SK-N-DZ (cell line): ENCODE measurements at regions not wholly inside any gene's neighbourhood (a gene's known extent, or its start where the extent isn't known, plus 50 kb on each side); places are given as distances from the start of the nearest gene placed in this dataset.

ENCODE experiments used
- DNase-seq: peaks from one replicate; pipeline ENCODE4 v3.0.0-alpha.2; 2015; ENCODE audit warnings: low spot score

DNA sequence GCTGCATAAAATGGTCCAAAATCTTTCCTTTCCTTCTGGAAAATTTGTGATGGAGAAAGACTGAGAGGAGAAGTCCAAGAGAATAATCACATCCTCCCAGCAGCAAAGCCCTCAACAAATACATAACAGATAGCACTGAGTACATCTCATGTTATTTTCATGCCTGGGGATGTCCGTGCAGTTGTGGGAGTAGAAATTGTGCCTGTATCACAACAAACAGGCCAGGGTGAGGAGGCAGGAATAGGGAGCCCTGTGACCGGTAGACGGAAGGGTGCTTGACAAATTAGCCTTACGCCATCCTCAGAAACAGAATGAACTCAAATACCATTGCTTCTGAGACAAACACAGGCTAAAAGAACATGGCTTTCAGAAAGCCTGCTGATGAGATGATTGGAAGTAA lies 333.2 kb upstream of the UMPS start:
- DNase-seq: no peak

DNA sequence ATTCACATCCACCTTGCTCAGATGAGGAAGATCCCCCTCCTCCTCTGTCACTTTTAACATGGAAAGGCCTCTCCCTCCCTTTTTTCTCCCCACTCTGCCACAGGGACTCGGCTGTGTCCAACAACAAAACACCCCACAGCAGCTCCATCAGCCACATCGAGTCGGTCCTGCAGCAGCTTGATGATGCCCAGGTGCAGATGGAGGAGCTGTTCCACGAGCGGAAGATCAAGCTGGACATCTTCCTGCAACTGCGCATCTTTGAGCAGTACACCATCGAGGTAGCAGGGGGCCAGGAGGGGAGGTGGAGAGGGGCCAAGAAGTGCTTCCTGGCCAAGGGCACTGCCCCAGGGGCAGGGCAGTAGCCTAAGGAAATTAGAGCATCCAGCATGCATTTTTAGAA lies 331.7 kb upstream of the UMPS start:
- no peak for DNase-seq

DNA sequence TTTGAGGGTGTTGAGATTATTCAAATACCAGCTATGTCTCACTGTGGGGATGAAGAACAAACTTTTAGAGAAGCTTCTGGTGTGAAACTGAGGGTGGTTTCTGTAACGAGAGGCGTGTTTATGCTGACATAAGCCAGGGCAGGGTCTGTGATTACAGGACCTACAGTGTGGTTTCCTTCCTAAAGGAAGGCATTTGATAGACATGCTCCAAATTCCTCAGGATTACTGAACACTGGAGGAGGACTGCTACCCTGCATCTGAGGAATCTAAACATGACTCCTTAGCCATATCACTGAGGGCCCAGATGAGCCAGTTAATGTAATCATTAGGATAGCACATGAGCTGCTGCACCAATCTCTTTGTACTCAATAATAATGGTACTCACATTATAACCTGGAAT lies 328.4 kb upstream of the UMPS start:
- DNase-seq: no peak

DNA sequence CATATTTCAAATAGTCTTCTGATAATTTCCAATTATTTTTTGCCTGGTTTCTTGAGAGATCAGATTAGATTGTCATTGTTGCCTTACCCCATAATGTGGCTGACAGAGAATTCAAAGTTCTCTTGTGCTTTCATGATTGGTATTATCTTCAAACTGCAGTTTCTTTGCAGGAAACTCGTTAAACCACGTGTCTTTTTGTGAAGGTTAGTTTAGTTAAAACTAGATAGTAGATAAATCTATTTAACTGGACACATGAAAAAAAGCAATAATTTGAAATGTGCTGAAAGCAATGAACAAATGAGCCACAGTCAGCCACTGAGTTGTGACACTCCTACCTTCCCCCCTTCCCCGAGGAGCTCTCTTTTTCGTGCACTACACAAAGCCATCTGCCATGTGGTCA lies 327.5 kb upstream of the UMPS start:
- DNase-seq: no peak

DNA sequence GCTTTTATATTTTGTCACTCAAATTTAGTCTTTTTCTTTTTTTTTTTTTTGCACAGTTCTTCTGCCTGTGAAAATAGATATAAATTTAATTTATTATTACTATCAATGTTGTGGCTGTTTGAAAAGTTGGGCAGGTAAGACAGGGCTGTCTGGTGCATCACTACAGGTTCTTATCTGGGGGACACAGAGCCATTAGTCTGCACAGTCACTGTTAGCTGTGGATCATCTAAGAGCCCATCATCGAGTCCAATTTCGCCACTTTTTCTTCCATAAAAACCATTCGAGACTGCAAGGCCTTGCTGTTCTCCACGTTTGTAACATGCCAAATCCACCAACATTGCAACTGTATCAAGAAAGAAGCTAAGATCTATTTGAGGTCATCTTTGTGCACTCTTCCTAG lies 325.6 kb upstream of the UMPS start:
- no peak for DNase-seq

DNA sequence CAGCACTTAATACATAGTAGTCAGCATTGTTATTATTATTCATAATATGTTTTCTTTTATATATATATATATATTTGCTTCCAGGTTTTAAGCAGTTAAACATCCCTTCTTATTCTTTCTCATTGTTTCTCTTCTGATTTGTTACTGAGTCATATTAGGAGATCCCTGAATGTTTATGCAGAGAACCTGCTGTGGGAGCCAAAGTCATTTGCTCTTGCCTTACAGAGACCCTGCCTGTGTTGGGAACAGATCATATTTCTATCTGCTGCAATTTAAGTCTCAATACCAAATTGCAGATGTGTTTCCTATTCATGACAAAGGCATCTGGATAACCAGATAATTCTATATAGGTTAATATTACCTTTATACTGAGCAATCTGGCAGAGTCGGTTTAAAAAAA lies 323.0 kb upstream of the UMPS start:
- no peak for DNase-seq

DNA sequence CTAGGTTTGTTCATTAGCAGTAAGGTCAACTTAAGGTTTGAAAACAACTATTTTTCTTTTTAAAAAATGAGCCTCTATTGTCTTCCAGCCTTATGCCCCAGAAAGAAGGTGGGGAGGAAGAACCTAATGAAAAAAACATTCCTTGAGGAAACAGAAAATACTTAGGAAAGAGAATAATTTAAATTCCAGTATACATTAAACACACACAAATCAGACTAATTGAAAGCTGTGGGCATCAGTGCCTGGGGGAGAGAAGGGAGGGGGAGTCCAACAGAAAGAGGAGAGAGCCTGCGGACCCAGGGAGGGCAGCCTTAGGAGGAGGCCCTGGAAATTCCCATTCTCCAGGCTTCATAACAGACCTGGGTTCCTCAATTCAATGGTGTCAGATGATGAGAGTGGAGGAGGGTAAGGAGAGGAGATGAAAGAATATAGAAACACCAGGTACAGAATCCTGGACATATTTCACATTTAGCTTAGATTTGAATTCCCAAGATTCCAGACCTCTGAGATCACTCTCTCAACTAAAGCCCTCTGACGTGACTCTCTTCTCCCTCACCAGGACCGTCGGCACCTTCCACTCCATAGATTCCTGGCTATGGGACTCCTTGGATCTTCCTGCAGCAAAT lies 320.5 kb upstream of the UMPS start:
- no peak for DNase-seq

DNA sequence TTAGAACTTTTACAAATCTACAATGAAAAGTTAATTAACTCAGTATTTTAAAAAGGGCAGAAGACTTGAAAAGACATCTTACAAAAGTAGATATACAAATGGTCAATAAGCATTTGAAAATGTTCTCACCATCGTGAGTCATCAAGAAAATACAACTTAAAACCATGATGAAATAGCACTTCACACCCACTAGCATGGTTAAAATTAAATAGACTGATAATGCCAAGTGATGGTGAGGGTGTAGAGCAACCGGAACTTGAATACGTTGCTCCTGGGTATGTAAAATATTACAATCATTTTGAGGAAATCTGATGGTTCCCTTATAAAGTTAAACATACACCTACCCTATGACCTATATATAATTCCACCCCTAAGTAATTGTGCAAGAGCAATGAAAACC lies 319.8 kb upstream of the UMPS start:
- DNase-seq: no peak

DNA sequence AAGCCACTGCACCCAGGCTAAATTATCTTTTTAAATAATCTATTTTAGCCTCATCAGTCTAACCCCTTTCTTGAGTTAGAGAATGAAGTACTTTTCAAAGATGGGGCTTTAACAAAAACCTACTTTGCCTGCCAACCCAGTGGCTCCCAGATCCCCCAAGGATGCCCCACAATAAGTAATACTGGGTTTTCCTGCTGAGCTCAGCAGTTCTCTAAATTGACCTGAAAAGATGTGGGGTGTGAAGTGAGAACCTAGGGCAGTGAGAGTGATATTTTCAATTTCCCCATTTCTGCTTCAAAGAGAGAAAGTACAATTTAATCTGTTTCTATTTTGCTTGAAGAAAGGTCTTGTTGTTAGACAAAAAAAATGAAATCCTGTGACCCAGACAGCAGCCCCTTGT lies 318.5 kb upstream of the UMPS start:
- no peak for DNase-seq

DNA sequence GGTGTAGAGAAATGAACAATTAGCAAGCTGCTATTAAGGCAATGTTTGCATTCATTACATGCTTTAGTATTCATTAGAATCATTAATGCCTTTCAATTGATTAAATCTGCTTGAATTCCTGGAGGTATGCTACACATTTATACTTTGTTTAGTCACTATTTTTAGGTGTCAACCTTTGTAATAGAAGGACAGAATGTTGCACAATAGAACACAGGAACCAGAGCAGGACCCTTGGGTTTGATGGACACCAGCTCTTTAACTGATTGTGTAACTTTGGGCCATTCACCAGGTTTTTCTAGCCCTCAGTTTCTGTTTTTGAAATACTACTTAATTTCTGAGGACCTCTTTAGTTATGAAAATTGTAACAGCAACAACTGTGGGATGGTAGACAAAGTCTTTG lies 317.6 kb upstream of the UMPS start:
- DNase-seq: no peak

DNA sequence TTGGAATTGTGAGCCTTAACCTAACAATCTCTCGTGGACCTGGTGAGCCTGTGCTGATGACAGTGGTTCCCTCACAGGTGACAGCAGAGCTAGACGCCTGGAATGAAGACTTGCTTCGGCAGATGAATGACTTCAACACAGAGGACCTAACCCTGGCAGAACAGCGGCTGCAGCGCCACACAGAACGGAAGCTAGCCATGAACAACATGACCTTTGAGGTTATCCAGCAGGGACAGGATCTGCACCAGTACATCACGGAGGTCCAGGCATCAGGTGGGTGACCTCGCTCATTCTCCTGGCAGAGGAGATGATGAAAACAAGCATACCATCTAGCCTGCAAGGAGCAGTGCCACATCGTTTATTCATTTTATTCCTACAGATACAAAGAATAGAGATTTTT lies 316.9 kb upstream of the UMPS start:
- DNase-seq: no peak

DNA sequence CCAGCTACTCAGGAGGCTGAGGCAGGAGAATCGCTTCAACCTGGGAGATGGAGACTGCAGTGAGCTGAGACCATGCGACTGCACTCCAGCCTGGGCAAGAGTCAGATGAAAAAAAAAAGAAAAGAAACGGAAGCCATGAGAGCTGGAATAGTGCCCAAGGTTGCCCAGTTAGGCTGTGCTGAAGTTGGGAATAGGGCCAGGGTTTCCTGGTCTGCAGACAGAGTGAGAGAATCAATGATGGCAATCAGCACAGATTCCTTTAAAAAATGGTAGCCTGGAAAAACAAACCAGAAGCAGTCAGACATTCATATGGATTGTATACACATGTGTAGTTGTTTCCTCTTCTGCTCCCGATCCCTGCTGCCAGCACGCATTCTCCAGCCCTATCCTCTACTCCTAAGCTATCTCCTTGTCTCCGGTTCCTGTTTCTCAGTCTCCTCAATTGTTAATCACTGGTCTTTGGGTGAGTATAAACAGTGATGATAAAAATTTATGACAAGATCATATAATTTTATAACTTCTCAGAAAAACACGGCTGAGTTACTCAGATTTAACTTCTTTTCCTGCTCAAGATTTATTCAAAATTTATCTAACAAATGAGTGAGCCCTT lies 316.2 kb upstream of the UMPS start:
- no peak for DNase-seq

DNA sequence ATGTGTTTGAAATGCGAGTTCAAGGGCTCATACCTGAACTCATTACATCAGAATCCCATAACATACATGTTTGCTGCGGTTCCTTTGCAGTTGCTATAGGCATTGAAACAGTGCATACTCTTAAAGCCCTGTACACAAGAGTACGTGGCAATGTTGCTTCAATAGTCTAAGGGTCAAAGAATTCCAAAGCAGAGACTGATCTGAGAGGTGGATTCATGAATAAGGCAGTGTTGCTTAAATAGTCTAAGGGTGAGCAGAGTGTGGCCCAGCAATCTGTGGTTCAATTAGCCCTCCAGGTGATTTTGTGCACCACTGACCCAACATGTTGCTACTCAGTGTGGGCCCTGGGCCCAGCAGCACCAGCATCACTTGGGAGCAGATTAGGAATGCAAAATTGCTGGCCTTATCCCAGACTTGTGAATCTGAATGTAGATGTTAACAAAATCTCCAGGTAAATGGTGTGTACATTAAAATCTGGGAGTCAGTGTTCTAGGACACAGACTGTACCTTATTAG lies 314.7 kb upstream of the UMPS start:
- no peak for DNase-seq

DNA sequence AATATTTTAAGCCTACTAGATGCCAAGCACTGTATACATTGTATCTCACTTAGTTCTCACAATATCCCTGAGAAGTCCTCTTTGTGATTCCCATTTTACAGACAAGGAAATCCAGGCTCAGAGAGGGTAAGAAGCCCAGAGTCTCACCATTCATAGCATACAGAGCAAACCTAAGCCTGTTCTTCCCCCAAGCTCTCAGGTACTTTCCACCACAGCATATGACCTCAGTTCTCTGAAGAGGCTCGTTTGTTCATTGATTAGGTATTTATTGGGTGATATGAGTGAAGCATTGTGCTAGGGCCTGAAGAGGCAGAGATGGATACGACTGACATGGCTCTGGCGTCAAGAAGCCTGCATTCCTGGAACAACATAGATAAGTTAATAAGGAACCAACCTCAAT lies 310.9 kb upstream of the UMPS start:
- no peak for DNase-seq

DNA sequence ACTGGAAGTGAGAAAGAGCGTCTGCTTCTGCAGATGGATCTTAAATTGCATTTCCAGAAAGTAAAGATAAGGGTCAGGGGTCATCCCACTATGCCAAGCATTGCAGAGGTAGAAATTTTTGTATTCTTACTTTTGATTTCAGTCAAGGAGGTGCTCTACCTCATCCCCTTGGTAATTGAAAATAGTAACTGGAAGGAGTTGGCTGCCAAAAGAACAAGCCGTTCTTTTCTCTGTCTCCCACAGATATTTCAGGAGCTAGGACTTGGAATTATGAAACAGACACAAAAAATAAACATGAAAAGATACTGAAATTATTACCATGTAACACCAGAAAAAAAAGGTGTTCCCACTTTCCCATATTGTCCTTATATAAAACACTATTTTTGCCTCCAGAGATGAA lies 309.9 kb upstream of the UMPS start:
- DNase-seq: no peak

DNA sequence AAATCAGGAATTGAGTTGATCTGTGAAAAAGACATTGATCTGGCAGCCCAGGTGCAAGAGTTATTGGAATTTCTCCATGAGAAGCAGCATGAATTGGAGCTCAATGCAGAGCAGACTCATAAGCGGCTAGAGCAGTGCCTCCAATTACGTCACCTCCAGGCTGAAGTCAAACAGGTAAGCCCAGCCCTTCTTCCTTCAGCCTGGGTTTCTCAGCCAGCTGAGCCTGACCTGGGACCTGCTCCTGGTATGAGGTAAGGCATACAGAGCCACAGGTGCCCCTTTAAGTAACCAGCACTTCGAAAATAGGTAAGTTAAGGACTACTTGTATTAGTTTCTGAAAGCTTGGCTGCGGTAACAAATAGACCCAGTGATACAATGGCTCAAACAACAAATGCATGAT lies 307.4 kb upstream of the UMPS start:
- no peak for DNase-seq

DNA sequence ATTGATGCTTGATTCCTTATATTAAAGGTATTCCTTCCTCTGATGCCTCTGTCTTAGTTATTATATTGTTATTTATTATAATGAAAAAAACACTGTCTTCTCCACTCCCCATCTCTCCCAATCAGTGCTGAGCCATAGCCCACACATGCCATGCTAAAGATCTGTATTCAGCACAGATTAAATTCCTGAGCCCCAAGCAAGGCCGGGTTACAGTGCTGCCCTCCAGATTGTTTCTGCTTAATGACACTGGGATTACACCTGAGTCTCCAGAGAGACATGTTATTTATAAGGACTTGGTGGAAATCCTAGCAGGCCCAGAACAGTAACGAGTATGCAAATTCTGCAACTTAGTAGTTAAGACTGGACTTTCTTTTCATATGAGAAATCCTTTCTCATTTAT lies 305.9 kb upstream of the UMPS start:
- no peak for DNase-seq

DNA sequence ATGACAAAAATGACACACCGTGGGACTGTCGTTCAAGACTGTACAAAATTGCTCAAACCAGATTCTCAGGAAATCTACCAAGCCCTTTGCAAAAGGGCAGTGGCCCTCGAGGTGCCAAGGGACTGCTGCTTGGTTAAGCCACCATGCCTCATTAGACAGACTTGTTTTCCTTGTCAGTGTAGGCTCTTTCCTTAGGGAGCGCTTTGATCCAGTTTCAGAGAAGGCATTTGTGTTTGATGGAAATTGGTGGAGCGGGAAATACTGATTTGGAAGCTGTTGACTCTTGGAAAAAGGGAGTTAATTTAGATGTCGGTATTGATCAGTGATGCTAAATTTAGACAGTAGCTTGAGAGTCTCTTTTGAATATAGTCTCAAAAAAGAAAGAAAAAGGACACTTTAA lies 304.3 kb upstream of the UMPS start:
- no peak for DNase-seq

DNA sequence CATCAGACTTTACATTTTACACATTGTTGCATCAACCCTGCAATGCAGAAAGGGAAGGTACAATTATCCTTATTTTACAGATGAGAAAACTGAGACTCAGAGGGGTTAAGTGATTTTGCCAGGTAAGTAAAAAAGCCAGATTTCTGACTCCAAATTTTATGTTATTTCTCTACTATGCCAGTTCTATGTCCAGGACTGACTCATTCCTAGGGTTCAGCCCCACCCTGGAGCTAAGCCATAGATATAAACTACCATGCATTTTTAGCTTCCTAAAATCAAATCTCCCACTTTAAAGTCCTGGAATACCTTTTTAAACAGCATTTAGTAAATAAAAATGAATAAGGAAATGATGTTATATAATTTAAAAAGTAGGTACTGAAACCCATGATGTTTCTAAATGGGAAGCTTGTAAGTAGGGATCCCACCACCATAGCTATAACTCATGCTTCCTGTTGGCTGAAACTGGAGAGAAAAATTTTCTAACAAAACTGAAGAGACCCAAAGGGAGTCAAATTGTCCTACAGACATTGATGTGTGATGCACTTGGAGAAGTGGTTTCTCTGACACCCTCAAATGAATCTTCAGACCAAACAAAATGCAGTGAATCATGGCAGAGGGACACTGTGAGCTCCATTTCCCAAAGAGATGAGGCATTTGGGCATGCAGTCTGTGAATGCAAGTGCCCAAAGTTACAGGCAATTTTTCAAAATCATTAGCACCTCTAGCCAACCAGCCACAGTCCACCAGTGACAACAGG lies 301.7 kb upstream of the UMPS start:
- DNase-seq: no peak

DNA sequence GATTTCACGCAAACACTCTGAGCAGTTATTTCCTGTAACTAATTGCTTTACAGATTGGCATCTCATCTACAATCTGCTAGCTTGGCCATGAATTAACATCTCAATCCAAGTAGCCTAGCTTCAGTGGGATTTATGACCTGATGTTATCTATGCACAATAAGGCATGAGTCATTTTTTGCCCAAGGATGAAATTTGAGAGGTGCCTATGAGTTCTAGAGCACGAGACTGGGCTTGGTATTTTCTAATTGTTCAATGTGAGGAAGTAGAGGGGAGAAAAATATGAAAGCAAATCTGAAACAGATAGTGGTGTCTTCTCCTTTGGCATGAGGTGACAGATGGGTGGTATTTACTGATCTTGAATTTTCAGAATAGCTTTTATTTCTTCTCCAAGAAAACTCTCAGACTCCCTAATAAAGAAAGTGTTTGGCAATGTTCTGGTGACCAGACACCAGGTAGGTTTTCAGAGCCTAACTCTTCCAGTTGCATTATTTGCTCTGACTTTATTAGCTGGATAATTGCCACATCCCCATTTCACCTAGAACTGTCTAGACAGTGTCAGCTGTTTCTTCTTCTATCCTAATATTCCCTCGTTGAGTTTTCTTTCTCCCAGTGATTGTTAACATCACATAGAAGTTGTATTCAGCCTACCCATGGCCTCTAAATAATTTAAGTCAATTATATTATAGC lies 301.0 kb upstream of the UMPS start:
- DNase-seq: peak; percentile 23

DNA sequence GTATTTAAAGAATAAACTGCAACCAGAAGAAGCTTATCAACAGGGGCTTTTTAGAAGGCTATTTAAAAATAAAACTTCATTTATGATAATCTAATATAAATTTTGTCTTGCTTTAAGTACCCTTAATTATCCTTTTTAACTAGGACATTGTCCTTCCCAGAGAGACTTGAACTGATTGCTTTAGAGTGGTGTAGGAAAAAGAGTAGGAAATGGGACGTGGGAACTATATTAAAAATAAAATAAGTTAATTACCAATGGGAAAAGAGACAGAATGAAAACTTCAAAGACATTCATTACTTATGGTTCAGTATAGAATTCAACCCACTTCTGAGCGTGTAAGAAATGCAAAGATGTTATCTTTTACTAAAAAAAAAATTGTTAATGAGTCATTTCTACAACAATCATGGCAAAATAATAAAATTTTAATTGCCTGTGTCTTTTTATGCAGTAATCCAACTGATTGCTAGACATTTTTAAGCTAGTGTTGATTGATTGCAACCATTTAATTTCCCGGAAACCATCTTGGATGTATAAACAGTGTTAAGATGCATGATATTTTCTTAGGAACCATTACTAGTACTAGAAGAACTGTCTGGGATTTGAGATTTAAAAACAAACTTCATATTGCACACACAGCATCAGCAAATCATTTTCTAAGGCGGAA lies 298.8 kb upstream of the UMPS start:
- DNase-seq: no peak

DNA sequence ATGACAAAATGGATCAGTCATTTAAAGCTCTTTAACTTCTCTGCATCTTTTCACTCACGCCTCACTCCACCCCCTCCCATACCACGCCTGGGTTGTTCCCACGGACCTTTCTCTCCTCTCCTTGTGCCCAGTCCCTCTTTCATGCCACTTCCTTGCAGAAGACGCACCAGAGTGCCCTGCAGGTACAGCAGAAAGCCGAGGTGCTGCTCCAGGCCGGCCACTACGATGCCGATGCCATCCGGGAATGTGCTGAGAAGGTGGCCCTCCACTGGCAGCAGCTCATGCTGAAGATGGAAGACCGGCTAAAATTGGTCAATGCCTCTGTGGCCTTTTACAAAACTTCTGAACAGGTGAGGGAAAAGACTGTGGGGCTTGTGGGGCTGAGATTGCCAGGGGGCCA lies 296.1 kb upstream of the UMPS start:
- no peak for DNase-seq
